Spleen (tissue), 11 donors: ENCODE measurements at regions not wholly inside any gene's neighbourhood (a gene's known extent, or its start where the extent isn't known, plus 50 kb on each side); places are given as distances from the start of the nearest gene placed in this dataset.

ENCODE experiments used
- DNase-seq: peaks from one replicate; pipeline ENCODE4 v3.0.0-alpha.2; 2020
- H3K27ac ChIP-seq, 8 donors: fragments of 200-600 bp; sonication (generic) in 7 of 8; 1 replicate in 4 of 8; 2 replicates in 4 of 8; pipeline versions ENCODE4 v1.5.0 to v1.8.0; 2016 to 2021; ENCODE audit warnings: inconsistent platforms in 4 of 8, mild to moderate bottlenecking in 4 of 8, moderate library complexity in 1 of 8
- H3K27me3 ChIP-seq, 7 donors: fragments of 200-600 bp; sonication (generic) in 6 of 7; replicated peaks in 1 of 7; 1 replicate in 4 of 7; 2 replicates in 3 of 7; pipeline versions ENCODE4 v1.5.0 to v1.8.0; 2016 to 2021; ENCODE audit warnings: inconsistent platforms in 3 of 7, mild to moderate bottlenecking in 1 of 7
- H3K36me3 ChIP-seq, 6 donors: fragments of 200-600 bp; sonication (generic) in 5 of 6; 1 replicate in 4 of 6; 2 replicates in 2 of 6; pipeline versions ENCODE4 v1.5.0 to v1.8.0; 2016 to 2021; ENCODE audit warnings: inconsistent platforms in 2 of 6
- H3K4me1 ChIP-seq, 6 donors: fragments of 200-600 bp; sonication (generic) in 5 of 6; 1 replicate in 3 of 6; 2 replicates in 3 of 6; pipeline versions ENCODE4 v1.5.0 to v1.8.0; 2016 to 2021; ENCODE audit warnings: inconsistent platforms in 3 of 6
- H3K4me3 ChIP-seq, 8 donors: fragments of 200-600 bp; sonication (generic) in 7 of 8; 1 replicate in 4 of 8; 2 replicates in 4 of 8; pipeline versions ENCODE4 v1.5.0 to v1.8.0; 2016 to 2021; ENCODE audit warnings: inconsistent platforms in 4 of 8, mild to moderate bottlenecking in 4 of 8, moderate library complexity in 2 of 8
- H3K9me3 ChIP-seq, 8 donors: fragments of 200-600 bp; sonication (generic) in 7 of 8; 1 replicate in 4 of 8; 2 replicates in 4 of 8; pipeline versions ENCODE4 v1.5.0 to v1.8.0; 2016 to 2021; ENCODE audit warnings: inconsistent platforms in 4 of 8
- CTCF ChIP-seq, 11 experiments: fragments of 200-600 bp in 7 of 11; fragments of 450-650 bp in 4 of 11; sonication (generic) in 4 of 11; IDR thresholded peaks in 8 of 11; conservative IDR thresholded peaks in 3 of 11; 1 replicate in 7 of 11; 2 replicates in 4 of 11; pipeline versions ENCODE4 v1.4.0 to v1.8.0; 2016 to 2021; ENCODE audit warnings: antibody characterized with exemption in 11 of 11, inconsistent platforms in 4 of 11, mild to moderate bottlenecking in 1 of 11
- POLR2A ChIP-seq, 3 donors: fragments of 450-650 bp; IDR thresholded peaks; one replicate each; pipeline ENCODE4 v1.5.1; 2017; ENCODE audit warnings: antibody characterized with exemption in 3 of 3, mild to moderate bottlenecking in 1 of 3
- POLR2AphosphoS5 ChIP-seq, 3 donors: sonication (generic); formaldehyde crosslinking; IDR thresholded peaks; one replicate each; pipeline ENCODE4 v1.5.1; 2017; ENCODE audit warnings: antibody characterized with exemption in 3 of 3
- WGBS, 5 donors: extraction: QIAGEN DNeasy Blood & Tissue Kit in 3 of 5; methylation state at CpG; one replicate each; pipeline versions ENCODE4 v1.1.5 to v1.1.7; 2013 to 2018; 5-methylcytosine and 5-hydroxymethylcytosine counted together
- intact Hi-C: fragments of 100-400 bp; cut with DNase I; formaldehyde crosslinking; loops from one replicate; pipeline ENCODE4 v1.15.0; 2023; ENCODE audit warnings: low total_unique reads
- donor health status: healthy with polysubstance abuse.
- donor health status: DM: no; HTN: no; CAD: no; lungs with moderate emphysema.
- donor health status: DM: no; HTN: no; CAD: no.
- donor health status: Bipolar disorder and iron deficiency.
- donor health status: healthy.
- donor health status: DM: no; HTN: no; CAD: no.
- donor health status: DM: yes; HTN: yes; CAD: no.

DNA sequence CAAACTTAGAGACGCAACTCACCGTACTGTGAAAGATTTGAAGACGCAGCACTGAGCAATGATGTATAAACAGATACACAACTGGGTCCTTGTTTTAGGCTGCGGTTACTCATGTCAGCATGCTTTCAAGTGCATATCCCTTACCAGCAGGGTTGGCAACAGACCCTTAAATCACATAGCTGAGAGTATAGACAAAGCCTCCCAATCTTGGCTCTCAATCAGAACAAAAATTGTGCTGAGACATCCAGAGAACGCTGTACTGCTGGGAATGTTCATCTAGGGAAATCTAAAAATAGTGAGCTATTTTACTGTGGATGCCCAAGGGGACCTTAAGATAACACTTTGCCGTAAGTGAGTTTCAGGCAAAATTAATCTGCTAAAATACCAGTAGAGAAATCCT, 84.4 kb upstream of the NUDT7 start:
- Histone ChIP-seq H3K4me3 (no peak overlapping the region), H3K27ac (no peak overlapping the region), H3K27me3 (peaks cover 0 to 11% (median 0%) of the 10 kb centered on the region in 7 donors), H3K36me3 (no peaks in the 10 kb centered on the region), H3K9me3 (no peaks in the 10 kb centered on the region), H3K4me1 (no peaks in the 10 kb centered on the region)
- DNase-seq = no peak
- intact Hi-C loops = no loop called here
- TF ChIP-seq POLR2A (IDR thresholded peaks at IDR 0.05) (no peak), POLR2AphosphoS5 (IDR thresholded peaks at IDR 0.05) (no peak), CTCF (IDR thresholded peaks at IDR 0.05 in 8 of 11, conservative IDR thresholded peaks at IDR 0.05 in 3 of 11) (no peak)
- WGBS, 5 donors = 68 to 78% (median 73%) methylated on average over 6 of the region's 6 CpGs

GRCh38 chr16:77643176-77643575, 79.1 kb upstream of the NUDT7 start:
- H3K4me1 ChIP-seq = no peaks in the 10 kb centered on the region
- no peak for DNase-seq
- intact Hi-C loops = no loop called here
- no peak overlapping the region for H3K27ac ChIP-seq
- TF ChIP-seq POLR2AphosphoS5 (IDR thresholded peaks at IDR 0.05) (no peak), CTCF (IDR thresholded peaks at IDR 0.05 in 8 of 11, conservative IDR thresholded peaks at IDR 0.05 in 3 of 11) (no peak), POLR2A (IDR thresholded peaks at IDR 0.05) (no peak)
- H3K4me3 ChIP-seq = no peak overlapping the region
- no peaks in the 10 kb centered on the region for H3K9me3 ChIP-seq
- peaks cover 0 to 11% (median 0%) of the 10 kb centered on the region in 7 donors for H3K27me3 ChIP-seq
- 86 to 93% (median 90%) methylated on average over 5 of the region's 5 CpGs for WGBS, 5 donors
- no peaks in the 10 kb centered on the region for H3K36me3 ChIP-seq

- no peak for DNase-seq
- WGBS, 5 donors = 78 to 91% (median 83%) methylated on average over 3 of the region's 3 CpGs
- no peaks in the 10 kb centered on the region for H3K9me3 ChIP-seq
- no peaks in the 10 kb centered on the region for H3K36me3 ChIP-seq
- no peak overlapping the region for H3K4me3 ChIP-seq
- no peak for TF ChIP-seq POLR2A (IDR thresholded peaks at IDR 0.05)
- no peak for TF ChIP-seq POLR2AphosphoS5 (IDR thresholded peaks at IDR 0.05)
- no peak for TF ChIP-seq CTCF (IDR thresholded peaks at IDR 0.05 in 8 of 11, conservative IDR thresholded peaks at IDR 0.05 in 3 of 11)
- peaks cover 0 to 10% (median 0%) of the 10 kb centered on the region in 7 donors for H3K27me3 ChIP-seq
- intact Hi-C loops = no loop called here
- no peak overlapping the region for H3K27ac ChIP-seq
- no peaks in the 10 kb centered on the region for H3K4me1 ChIP-seq
Measured at GRCh38 chr16:77645764-77646163, 76.5 kb upstream of the NUDT7 start.

DNA sequence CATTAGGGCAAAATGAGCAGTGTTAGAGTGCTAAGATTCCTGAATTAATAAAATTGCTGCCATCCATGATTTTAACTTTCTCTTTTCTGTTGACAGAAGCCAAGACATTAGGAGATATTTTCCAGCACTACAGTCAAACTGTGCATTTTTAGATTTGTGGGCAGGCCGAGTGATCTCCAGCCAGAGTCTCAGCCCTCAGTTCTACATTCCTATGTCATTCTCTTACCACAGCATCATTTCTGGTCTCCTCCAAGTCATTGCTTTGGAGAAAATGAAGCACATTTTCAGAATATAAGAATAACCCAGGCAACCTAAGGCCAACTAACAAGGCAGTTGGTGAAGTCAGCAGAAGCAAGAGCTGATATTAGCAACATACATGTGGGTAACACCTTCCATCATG, 74.6 kb upstream of the NUDT7 start:
- no peak for TF ChIP-seq POLR2AphosphoS5 (IDR thresholded peaks at IDR 0.05)
- no peak for TF ChIP-seq CTCF (IDR thresholded peaks at IDR 0.05 in 8 of 11, conservative IDR thresholded peaks at IDR 0.05 in 3 of 11)
- no peak for TF ChIP-seq POLR2A (IDR thresholded peaks at IDR 0.05)
- Histone ChIP-seq H3K4me1 (no peaks in the 10 kb centered on the region), H3K27me3 (peaks cover 0 to 16% (median 0%) of the 10 kb centered on the region in 7 donors), H3K36me3 (no peaks in the 10 kb centered on the region), H3K4me3 (no peak overlapping the region), H3K27ac (no peak overlapping the region), H3K9me3 (no peaks in the 10 kb centered on the region)
- 56 to 76% (median 62%) methylated on average over 1 of the region's 1 CpG for WGBS, 5 donors
- intact Hi-C loops = no loop called here
- DNase-seq = no peak
